Naive B cell (primary cell): ENCODE measurements at regions not wholly inside any gene's neighbourhood (a gene's known extent, or its start where the extent isn't known, plus 50 kb on each side); places are given as distances from the start of the nearest gene placed in this dataset.

Source experiments
- ATAC-seq, 2 donors: fragments of 150-1000 bp; cut with Tn5 transposase; 2 replicates each; pipeline ENCODE4 v1.10.0; 2021; ENCODE audit warnings: low read depth in 2 of 2, mild to moderate bottlenecking in 2 of 2, moderate library complexity in 2 of 2
- DNase-seq: peaks from one replicate; pipeline ENCODE4 v3.0.0; 2022
- H3K27ac Mint-ChIP-seq, 6 donors: one replicate each; pipeline ENCODE4 v1.8.0; 2020 to 2022; ENCODE audit warnings: mild to moderate bottlenecking in 6 of 6, mixed read lengths in 6 of 6, moderate library complexity in 5 of 6, inconsistent platforms in 2 of 6
- H3K27me3 Mint-ChIP-seq, 3 donors: one replicate each; pipeline ENCODE4 v1.8.0; 2021 to 2022; ENCODE audit warnings: mixed read lengths in 3 of 3, mild to moderate bottlenecking in 1 of 3
- H3K36me3 Mint-ChIP-seq, 2 donors: one replicate each; pipeline ENCODE4 v1.8.0; 2020 to 2022; ENCODE audit warnings: mixed read lengths in 2 of 2, inconsistent platforms in 1 of 2, mild to moderate bottlenecking in 1 of 2
- H3K4me1 Mint-ChIP-seq, 3 donors: one replicate each; pipeline ENCODE4 v1.8.0; 2020 to 2022; ENCODE audit warnings: mixed read lengths in 3 of 3, inconsistent platforms in 1 of 3, mild to moderate bottlenecking in 1 of 3, moderate library complexity in 1 of 3
- H3K4me3 Mint-ChIP-seq, 8 donors: one replicate each; pipeline ENCODE4 v1.8.0; 2020 to 2022; ENCODE audit warnings: mild to moderate bottlenecking in 8 of 8, mixed read lengths in 8 of 8, moderate library complexity in 8 of 8, inconsistent platforms in 2 of 8
- H3K9me3 Mint-ChIP-seq, 7 donors: one replicate each; pipeline ENCODE4 v1.8.0; 2020 to 2022; ENCODE audit warnings: mixed read lengths in 7 of 7, mild to moderate bottlenecking in 5 of 7, inconsistent platforms in 2 of 7, moderate library complexity in 1 of 7

- Mint-ChIP-seq H3K36me3 (no peaks in the 10 kb centered on the region), H3K27ac (peak overlapping the region in 2 of 6 donors; percentile 47 to 53), H3K4me3 (peak overlapping the region in 2 of 8 donors; percentile 4 to 61), H3K27me3 (no peaks in the 10 kb centered on the region), H3K4me1 (peaks cover 33 to 42% (median 39%) of the 10 kb centered on the region in 3 donors), H3K9me3 (no peaks in the 10 kb centered on the region)
- DNase-seq (no peak), ATAC-seq (no peak)
Measured at GRCh38 chr18:56196495-56197225, 441.7 kb downstream of the TXNL1 start.

DNA sequence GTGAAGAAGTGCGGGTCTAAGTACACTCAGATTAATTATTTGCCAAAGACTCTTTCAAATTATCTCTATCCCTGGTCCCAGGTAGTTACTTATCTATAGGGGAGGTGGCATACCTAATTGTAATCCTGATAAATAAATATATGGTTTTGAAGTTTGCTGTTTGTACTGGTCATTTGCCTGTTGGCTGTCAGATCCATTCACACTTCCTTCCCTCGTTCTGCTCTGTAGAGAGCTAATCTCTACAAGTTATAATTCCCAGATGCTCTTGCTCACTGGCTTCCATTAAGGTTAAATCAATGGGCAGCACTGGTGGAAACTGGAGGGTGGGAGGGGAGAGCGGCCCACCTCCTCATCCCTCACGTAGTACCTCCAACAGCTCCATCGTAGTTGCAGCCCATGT is 447.1 kb downstream of the TXNL1 start:
- DNase-seq: no peak
- peaks cover 0 to 3% (median 0%) of the 10 kb centered on the region in 7 donors for H3K9me3 Mint-ChIP-seq
- no peak overlapping the region for H3K4me3 Mint-ChIP-seq
- no peak for ATAC-seq
- no peaks in the 10 kb centered on the region for H3K27me3 Mint-ChIP-seq
- peaks cover 1 to 3% (median 2%) of the 10 kb centered on the region in 3 donors for H3K4me1 Mint-ChIP-seq
- H3K36me3 Mint-ChIP-seq: no peaks in the 10 kb centered on the region
- H3K27ac Mint-ChIP-seq: peak overlapping the region in 1 of 6 donors; percentile 30

DNA sequence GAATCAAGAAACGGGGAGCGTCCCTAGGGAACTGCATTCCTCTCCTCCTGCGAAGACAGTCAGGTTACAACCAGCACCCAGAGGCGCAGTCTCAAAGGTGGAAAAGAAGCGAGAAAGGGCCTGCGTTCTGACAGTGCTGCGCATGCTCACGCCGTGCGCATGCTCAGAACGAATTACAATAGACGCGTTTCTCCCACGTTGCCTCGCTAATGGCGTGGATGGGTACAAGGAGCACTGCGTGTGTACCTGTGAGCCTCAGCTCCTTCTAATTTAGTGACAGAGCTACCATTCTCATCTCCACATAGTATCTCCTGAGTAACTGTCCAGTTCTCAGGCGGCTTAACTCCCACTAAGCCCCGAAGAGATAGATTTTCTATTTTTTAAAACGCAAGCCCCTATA is 448.8 kb downstream of the TXNL1 start:
- H3K4me1 Mint-ChIP-seq: peaks cover 0 to 5% (median 4%) of the 10 kb centered on the region in 3 donors
- H3K27me3 Mint-ChIP-seq: no peaks in the 10 kb centered on the region
- DNase-seq (no peak), ATAC-seq (no peak)
- H3K27ac Mint-ChIP-seq: peak overlapping the region in 1 of 6 donors; percentile 60
- no peaks in the 10 kb centered on the region for H3K36me3 Mint-ChIP-seq
- H3K4me3 Mint-ChIP-seq: no peak overlapping the region
- peaks cover 0 to 4% (median 0%) of the 10 kb centered on the region in 7 donors for H3K9me3 Mint-ChIP-seq

DNA sequence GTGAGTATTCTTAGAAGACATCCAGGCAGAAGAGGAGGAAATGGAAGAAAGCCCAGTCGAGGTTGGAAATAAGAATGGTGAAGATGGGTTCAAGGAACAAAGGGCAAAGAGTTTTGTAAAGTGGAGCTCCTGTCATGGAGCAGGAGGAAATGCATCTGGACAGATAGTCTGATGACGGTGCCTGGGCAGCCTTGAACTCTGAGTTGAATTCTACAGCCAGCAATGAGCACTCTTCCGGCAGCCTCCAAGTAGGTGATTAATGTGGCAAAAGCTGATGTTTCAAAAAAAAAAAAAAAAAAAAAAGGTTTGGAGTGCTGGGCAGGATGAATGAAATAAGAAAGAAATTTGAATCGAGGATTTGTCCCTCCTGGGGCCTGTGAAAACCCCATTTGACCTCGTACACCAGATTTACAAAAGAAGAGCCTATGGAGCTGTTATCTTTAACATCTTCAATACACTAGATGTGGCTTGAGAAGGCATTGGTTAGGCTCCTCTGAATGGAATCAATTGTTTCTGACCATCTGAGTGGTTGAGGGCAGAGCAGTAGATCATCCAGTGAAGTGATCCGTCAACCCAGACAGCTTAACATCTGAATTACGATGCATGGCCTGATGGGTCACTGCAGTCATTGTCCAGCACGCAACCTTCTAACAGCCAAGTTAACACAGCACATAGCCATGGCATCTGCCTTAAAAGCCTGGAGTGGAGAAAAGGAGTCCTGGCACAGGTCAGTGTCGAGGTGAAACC is 449.7 kb downstream of the TXNL1 start:
- DNase-seq (no peak), ATAC-seq (no peak)
- no peaks in the 10 kb centered on the region for H3K27me3 Mint-ChIP-seq
- peaks cover 0 to 7% (median 4%) of the 10 kb centered on the region in 7 donors for H3K9me3 Mint-ChIP-seq
- H3K4me3 Mint-ChIP-seq: no peak overlapping the region
- peak overlapping the region in 1 of 6 donors; percentile 57 for H3K27ac Mint-ChIP-seq
- peaks cover 0 to 5% (median 4%) of the 10 kb centered on the region in 3 donors for H3K4me1 Mint-ChIP-seq
- peaks cover 0 to 6% of the 10 kb centered on the region in 2 donors for H3K36me3 Mint-ChIP-seq

GRCh38 chr18:56186319-56186718 is 452.1 kb downstream of the TXNL1 start:
- ATAC-seq (no peak), DNase-seq (no peak)
- Mint-ChIP-seq H3K9me3 (peaks cover 0 to 21% (median 10%) of the 10 kb centered on the region in 7 donors), H3K27ac (peak overlapping the region in 1 of 6 donors; percentile 14), H3K4me3 (no peak overlapping the region), H3K36me3 (peaks cover 0 to 20% of the 10 kb centered on the region in 2 donors), H3K4me1 (peaks cover 0 to 5% (median 4%) of the 10 kb centered on the region in 3 donors), H3K27me3 (no peaks in the 10 kb centered on the region)

- Mint-ChIP-seq H3K36me3 (peaks cover 0 to 20% of the 10 kb centered on the region in 2 donors), H3K4me3 (no peak overlapping the region), H3K27ac (no peak overlapping the region), H3K4me1 (peaks cover 0 to 5% (median 4%) of the 10 kb centered on the region in 3 donors), H3K27me3 (no peaks in the 10 kb centered on the region), H3K9me3 (peaks cover 0 to 21% (median 10%) of the 10 kb centered on the region in 7 donors)
- ATAC-seq: no peak
- no peak for DNase-seq
Measured at GRCh38 chr18:56185126-56185525, 453.3 kb downstream of the TXNL1 start.

- H3K27ac Mint-ChIP-seq: no peak overlapping the region
- DNase-seq (no peak), ATAC-seq (no peak)
- no peak overlapping the region for H3K4me3 Mint-ChIP-seq
- H3K36me3 Mint-ChIP-seq: no peaks in the 10 kb centered on the region
- H3K9me3 Mint-ChIP-seq: peaks cover 0 to under 1% (median 0%) of the 10 kb centered on the region in 7 donors
- no peaks in the 10 kb centered on the region for H3K27me3 Mint-ChIP-seq
- H3K4me1 Mint-ChIP-seq: no peaks in the 10 kb centered on the region
Measured at GRCh38 chr18:56176751-56177150, 461.6 kb downstream of the TXNL1 start.

DNA sequence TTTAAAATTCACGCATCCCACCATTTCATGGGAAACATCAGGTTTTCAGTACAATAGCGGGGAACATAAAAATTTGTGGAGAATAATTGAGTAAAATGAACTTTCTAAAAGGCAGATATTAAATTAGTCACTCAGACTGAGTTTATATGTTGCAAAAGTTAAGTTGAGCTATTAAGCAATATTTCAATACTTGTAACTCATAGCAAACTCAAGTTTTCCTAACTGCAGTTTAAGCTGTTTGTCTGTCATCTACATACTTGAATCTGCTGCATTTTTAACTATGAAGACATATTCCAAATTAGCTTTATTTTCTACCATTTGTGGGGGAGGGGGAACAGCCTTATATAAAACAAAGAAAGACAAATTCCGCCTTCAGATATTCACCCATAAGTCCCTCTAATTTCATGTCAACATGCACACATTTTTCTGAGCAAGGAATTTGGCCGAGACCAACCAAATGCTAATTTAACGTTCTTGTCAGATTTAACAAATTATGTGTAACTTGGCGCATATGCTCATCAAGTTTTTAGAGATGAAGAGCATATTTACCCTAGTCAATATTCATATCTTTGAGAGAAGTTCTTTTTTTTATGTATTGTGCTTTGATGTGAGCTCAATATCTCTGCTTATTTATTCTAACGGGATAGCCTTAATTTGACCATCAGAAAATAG is 462.9 kb downstream of the TXNL1 start:
- peaks cover 0 to 5% (median 0%) of the 10 kb centered on the region in 7 donors for H3K9me3 Mint-ChIP-seq
- no peak for DNase-seq
- no peaks in the 10 kb centered on the region for H3K4me1 Mint-ChIP-seq
- peak overlapping the region in 1 of 6 donors; percentile 3 for H3K27ac Mint-ChIP-seq
- ATAC-seq: no peak
- H3K4me3 Mint-ChIP-seq: no peak overlapping the region
- no peaks in the 10 kb centered on the region for H3K27me3 Mint-ChIP-seq
- H3K36me3 Mint-ChIP-seq: no peaks in the 10 kb centered on the region

GRCh38 chr18:56173542-56174220 is 464.7 kb downstream of the TXNL1 start:
- Mint-ChIP-seq H3K36me3 (peaks cover 0 to 9% of the 10 kb centered on the region in 2 donors), H3K27ac (no peak overlapping the region), H3K9me3 (peaks cover 0 to 19% (median 8%) of the 10 kb centered on the region in 7 donors), H3K27me3 (no peaks in the 10 kb centered on the region), H3K4me1 (no peaks in the 10 kb centered on the region), H3K4me3 (no peak overlapping the region)
- ATAC-seq: no peak
- DNase-seq: no peak

GRCh38 chr18:56172527-56172926 is 465.9 kb downstream of the TXNL1 start:
- DNase-seq: no peak
- Mint-ChIP-seq H3K4me3 (no peak overlapping the region), H3K36me3 (peaks cover 0 to 9% of the 10 kb centered on the region in 2 donors), H3K27me3 (no peaks in the 10 kb centered on the region), H3K9me3 (peaks cover 0 to 19% (median 8%) of the 10 kb centered on the region in 7 donors), H3K27ac (no peak overlapping the region), H3K4me1 (no peaks in the 10 kb centered on the region)
- ATAC-seq: no peak

- H3K27me3 Mint-ChIP-seq: no peaks in the 10 kb centered on the region
Measured at GRCh38 chr18:56171848-56172247, 466.5 kb downstream of the TXNL1 start.

DNA sequence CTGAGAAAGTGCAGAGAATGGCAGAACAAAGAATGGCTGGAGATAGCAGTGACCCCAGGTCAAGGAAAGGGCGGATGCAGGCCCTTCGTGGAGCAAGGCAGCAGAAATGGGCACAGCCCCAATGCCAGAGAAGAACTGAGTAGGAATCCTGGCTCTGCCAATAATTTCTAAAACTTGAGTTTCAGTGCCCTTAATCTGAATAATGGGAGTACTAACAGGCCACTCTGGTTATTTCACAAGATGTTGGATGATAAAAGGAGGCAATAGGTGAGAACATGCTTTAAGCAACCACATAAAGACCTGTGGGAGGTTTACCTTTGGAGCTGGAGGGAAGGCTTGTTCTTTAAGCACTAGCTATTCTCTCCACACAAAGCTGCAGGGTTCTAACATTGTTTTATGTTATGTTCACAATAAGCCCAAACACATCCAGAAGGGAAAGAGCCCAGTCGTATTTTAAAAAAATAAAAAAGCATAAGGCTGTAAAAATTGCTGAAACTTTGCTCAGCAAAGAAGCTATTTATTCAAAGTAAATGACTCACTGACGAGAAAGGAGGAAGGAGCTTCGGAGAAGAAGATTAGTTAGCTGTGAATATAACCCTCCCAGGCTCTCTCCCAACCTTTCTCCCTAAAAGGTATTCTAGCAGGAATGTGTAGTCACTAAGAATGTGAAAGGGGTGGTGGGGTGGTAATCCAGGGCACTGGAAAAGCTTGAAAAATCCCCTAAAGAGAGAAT is 470.2 kb downstream of the TXNL1 start:
- Mint-ChIP-seq H3K4me1 (no peaks in the 10 kb centered on the region), H3K36me3 (peaks cover 0 to 9% of the 10 kb centered on the region in 2 donors), H3K4me3 (no peak overlapping the region), H3K27me3 (no peaks in the 10 kb centered on the region), H3K27ac (peak overlapping the region in 1 of 6 donors; percentile 44), H3K9me3 (peaks cover 0 to 22% (median 8%) of the 10 kb centered on the region in 7 donors)
- DNase-seq (no peak), ATAC-seq (no peak)

More at GRCh38 chr18:56171848-56172247, 466.5 kb downstream of the TXNL1 start:
- H3K4me1 Mint-ChIP-seq: no peaks in the 10 kb centered on the region
- peaks cover 0 to 19% (median 8%) of the 10 kb centered on the region in 7 donors for H3K9me3 Mint-ChIP-seq
- peaks cover 0 to 9% of the 10 kb centered on the region in 2 donors for H3K36me3 Mint-ChIP-seq
- DNase-seq (no peak), ATAC-seq (no peak)
- H3K4me3 Mint-ChIP-seq: no peak overlapping the region
- H3K27ac Mint-ChIP-seq: no peak overlapping the region
